ENCODE measurements at regions not wholly inside any gene's neighbourhood (a gene's known extent, or its start where the extent isn't known, plus 50 kb on each side); places are given as distances from the start of the nearest gene placed in this dataset.

DNA sequence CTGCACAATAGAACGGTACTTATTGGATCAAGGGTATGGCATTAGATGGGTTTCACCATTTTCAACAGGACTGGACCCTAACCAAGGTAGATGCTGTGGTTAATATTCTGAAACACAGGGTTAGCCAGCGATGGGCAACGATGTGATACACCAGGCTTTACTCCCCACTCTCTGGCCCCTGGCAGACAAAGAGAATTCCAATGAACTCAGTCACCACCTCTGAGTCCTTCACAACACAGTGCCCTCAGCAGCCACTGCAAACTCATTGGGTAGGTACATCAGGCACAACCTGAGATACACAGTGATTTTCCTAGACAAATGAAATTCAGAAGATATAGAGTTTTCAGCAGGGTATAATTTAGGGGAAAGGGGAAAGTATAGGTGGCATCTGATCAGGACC is 634.5 kb downstream of the ZEB2 start:
- no CpG with 5 or more reads among the region's 3 CpGs for WGBS (ENCODE audit: extremely low coverage, insufficient read length, low lambda C conversion rate)
- no peaks in the 10 kb centered on the region for H3K36me3 Mint-ChIP-seq (ENCODE audit: insufficient read depth in 1 of 3, low read depth in 3 of 3)
- Histone ChIP-seq H3K4me2 (ENCODE audit: insufficient read depth, insufficient read length, low read length) (no peak overlapping the region), H2AK5ac (ENCODE audit: insufficient read length, low read length) (no peak overlapping the region), H3K9me3 (ENCODE audit: control insufficient read depth, low read depth, low read length) (no peaks in the 10 kb centered on the region), H2BK120ac (ENCODE audit: low read depth, low read length, poor library complexity, severe bottlenecking) (no peak overlapping the region), H3K79me1 (ENCODE audit: insufficient read depth, low read depth, low read length, poor library complexity, severe bottlenecking) (no peaks in the 10 kb centered on the region), H3K9ac (ENCODE audit: extremely low read depth, insufficient read length, low read length) (no peak overlapping the region), H3K18ac (ENCODE audit: insufficient read length, low read depth, low read length) (no peak overlapping the region), H3K56ac (ENCODE audit: insufficient read length, low read depth, low read length) (no peak overlapping the region), H4K20me1 (ENCODE audit: control insufficient read depth, insufficient read depth, insufficient read length) (no peaks in the 10 kb centered on the region), H4K8ac (replicated peaks; ENCODE audit: insufficient read length, low read depth, low read length) (no peak overlapping the region), H2BK20ac (ENCODE audit: low read depth, low read length, poor library complexity, severe bottlenecking) (no peak overlapping the region), H4K91ac (ENCODE audit: insufficient read length, low read depth, low read length) (no peak overlapping the region), H3K4ac (ENCODE audit: low read depth, low read length) (no peak overlapping the region), H2BK12ac (ENCODE audit: insufficient read length, low read depth, low read length) (no peak overlapping the region), H3K23me2 (ENCODE audit: insufficient read length, low read depth, low read length, poor library complexity, severe bottlenecking) (no peaks in the 10 kb centered on the region), H4K5ac (ENCODE audit: insufficient read length, low read depth, low read length) (no peak overlapping the region), H3K4me1 (ENCODE audit: insufficient read depth, low read length) (no peaks in the 10 kb centered on the region), H2BK5ac (ENCODE audit: insufficient read length, low read length) (no peak overlapping the region), H3K23ac (ENCODE audit: insufficient read length, low read depth, low read length) (no peak overlapping the region), H2BK15ac (ENCODE audit: low read depth, low read length) (no peak overlapping the region), H3K79me2 (ENCODE audit: insufficient read depth, low read length) (no peaks in the 10 kb centered on the region), H3K27ac (ENCODE audit: insufficient read length, low read depth, low read length) (no peak overlapping the region), H3T11ph (ENCODE audit: low read length) (no peak overlapping the region), H3K14ac (ENCODE audit: insufficient read depth, low read length) (no peak overlapping the region), H3K27me3 (ENCODE audit: insufficient read depth, low read length) (no peaks in the 10 kb centered on the region; the same call in 1 of the 2 replicates), H2AFZ (ENCODE audit: low read length) (no peak overlapping the region)
- H3K9me3 Mint-ChIP-seq: peaks cover 0 to 3% of the 10 kb centered on the region in 2 experiments; a peak in 1 of 5 replicates
- no peak for DNase-seq
- no peak overlapping the region for H3K27ac Mint-ChIP-seq
- H3K27me3 Mint-ChIP-seq (ENCODE audit: low read depth): peaks cover 36% of the 10 kb centered on the region
- TF ChIP-seq CTCF (conservative IDR thresholded peaks at IDR 0.05): no peak
- H3K4me1 Mint-ChIP-seq: peaks cover 13 to 15% of the 10 kb centered on the region in 2 experiments
- no peak overlapping the region for H3K4me3 Mint-ChIP-seq

Data from H9 (cell line).